Suprapubic skin (tissue), 4 donors: ENCODE measurements at regions not wholly inside any gene's neighbourhood (a gene's known extent, or its start where the extent isn't known, plus 50 kb on each side); places are given as distances from the start of the nearest gene placed in this dataset.

Source experiments
- DNase-seq, 2 donors: peaks; one replicate each; pipeline ENCODE4 v3.0.0-alpha.2; 2019; ENCODE audit warnings: low spot score in 2 of 2
- H3K27ac ChIP-seq: fragments of 200-600 bp; sonication (generic); one replicate; pipeline ENCODE4 v1.5.1; 2019
- H3K27me3 ChIP-seq: fragments of 200-600 bp; sonication (generic); one replicate; pipeline ENCODE4 v1.5.1; 2019
- H3K36me3 ChIP-seq: fragments of 200-600 bp; sonication (generic); one replicate; pipeline ENCODE4 v1.5.1; 2019
- H3K4me1 ChIP-seq: fragments of 200-600 bp; sonication (generic); one replicate; pipeline ENCODE4 v1.5.1; 2019
- H3K4me3 ChIP-seq: fragments of 200-600 bp; sonication (generic); one replicate; pipeline ENCODE4 v1.5.1; 2019; ENCODE audit warnings: mild to moderate bottlenecking
- H3K9me3 ChIP-seq: fragments of 200-600 bp; sonication (generic); one replicate; pipeline ENCODE4 v1.5.1; 2019
- EP300 ChIP-seq: sonication (generic); formaldehyde crosslinking; IDR thresholded peaks from one replicate; pipeline ENCODE4 v1.6.1; 2017; ENCODE audit warnings: antibody characterized with exemption
- POLR2A ChIP-seq, 2 donors: fragments of 450-650 bp; IDR thresholded peaks; one replicate each; pipeline ENCODE4 v1.6.1; 2017; ENCODE audit warnings: antibody characterized with exemption in 2 of 2, mild to moderate bottlenecking in 2 of 2, moderate library complexity in 2 of 2
- POLR2AphosphoS5 ChIP-seq, 3 donors: sonication (generic); formaldehyde crosslinking; IDR thresholded peaks; one replicate each; pipeline ENCODE4 v1.6.1; 2017; ENCODE audit warnings: antibody characterized with exemption in 3 of 3
- WGBS: methylation state at CpG from one replicate; pipeline ENCODE4 v1.1.5; 2018; 5-methylcytosine and 5-hydroxymethylcytosine counted together
- TF ChIP-seq, protein P1 (sequence below), 2 donors: fragments of 200-600 bp in 1 of 2; fragments of 450-650 bp in 1 of 2; sonication (generic) in 1 of 2; IDR thresholded peaks; one replicate each; pipeline ENCODE4 v1.5.1; 2016 to 2019; ENCODE audit warnings: antibody characterized with exemption in 2 of 2, mild to moderate bottlenecking in 1 of 2, moderate library complexity in 1 of 2

DNA sequence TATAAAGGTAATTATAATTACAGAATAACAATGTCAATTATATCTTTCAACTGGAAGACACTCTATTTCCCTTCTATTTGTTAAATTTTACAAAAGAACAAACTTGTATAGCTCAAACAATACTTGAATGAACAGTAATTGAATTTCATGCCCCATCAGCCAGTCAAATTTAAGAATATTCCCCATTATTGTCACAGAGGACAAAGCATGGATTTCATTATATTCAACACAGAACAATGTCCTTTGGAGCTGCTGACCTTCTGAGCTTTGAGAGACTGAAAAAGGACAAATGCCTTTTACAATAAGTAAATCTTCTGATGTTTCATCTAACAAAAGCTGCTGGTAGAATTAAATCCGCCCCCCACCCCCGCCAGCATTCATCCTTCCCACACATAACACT, 187.5 kb upstream of the MC4R start:
- no peaks in the 10 kb centered on the region for H3K36me3 ChIP-seq
- WGBS = 43% methylated on average over 2 of the region's 2 CpGs
- no peaks in the 10 kb centered on the region for H3K27me3 ChIP-seq
- no peaks in the 10 kb centered on the region for H3K4me1 ChIP-seq
- DNase-seq = no peak
- no peak overlapping the region for H3K27ac ChIP-seq
- TF ChIP-seq EP300 (no peak), POLR2A (IDR thresholded peaks at IDR 0.05) (no peak), POLR2AphosphoS5 (IDR thresholded peaks at IDR 0.05) (no peak)
- TF ChIP-seq, protein P1, sequence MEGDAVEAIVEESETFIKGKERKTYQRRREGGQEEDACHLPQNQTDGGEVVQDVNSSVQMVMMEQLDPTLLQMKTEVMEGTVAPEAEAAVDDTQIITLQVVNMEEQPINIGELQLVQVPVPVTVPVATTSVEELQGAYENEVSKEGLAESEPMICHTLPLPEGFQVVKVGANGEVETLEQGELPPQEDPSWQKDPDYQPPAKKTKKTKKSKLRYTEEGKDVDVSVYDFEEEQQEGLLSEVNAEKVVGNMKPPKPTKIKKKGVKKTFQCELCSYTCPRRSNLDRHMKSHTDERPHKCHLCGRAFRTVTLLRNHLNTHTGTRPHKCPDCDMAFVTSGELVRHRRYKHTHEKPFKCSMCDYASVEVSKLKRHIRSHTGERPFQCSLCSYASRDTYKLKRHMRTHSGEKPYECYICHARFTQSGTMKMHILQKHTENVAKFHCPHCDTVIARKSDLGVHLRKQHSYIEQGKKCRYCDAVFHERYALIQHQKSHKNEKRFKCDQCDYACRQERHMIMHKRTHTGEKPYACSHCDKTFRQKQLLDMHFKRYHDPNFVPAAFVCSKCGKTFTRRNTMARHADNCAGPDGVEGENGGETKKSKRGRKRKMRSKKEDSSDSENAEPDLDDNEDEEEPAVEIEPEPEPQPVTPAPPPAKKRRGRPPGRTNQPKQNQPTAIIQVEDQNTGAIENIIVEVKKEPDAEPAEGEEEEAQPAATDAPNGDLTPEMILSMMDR (IDR thresholded peaks at IDR 0.05) = no peak
- H3K4me3 ChIP-seq = no peak overlapping the region
- no peaks in the 10 kb centered on the region for H3K9me3 ChIP-seq

DNA sequence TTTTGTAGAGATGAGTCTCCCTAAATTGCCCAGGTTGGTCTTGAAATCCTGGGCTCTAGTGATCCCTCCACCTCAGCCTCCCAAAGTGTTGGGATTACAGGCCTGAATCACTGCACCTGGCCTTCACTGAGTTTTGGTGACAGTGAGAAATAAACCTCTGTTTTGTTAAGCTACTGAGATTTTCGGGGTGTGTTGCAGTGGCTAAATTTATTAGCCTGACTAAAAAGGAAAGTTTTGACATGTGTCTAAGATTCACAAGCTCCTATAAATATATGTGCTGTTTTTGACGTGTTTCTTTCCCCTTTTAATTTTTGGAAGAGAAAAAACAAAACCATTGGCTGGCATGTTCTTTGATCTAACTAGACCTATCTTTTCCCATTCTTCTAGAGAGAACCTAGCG, 190.5 kb upstream of the MC4R start:
- Histone ChIP-seq H3K4me1 (no peaks in the 10 kb centered on the region), H3K36me3 (no peaks in the 10 kb centered on the region), H3K27me3 (no peaks in the 10 kb centered on the region), H3K27ac (no peak overlapping the region), H3K9me3 (no peaks in the 10 kb centered on the region), H3K4me3 (no peak overlapping the region)
- DNase-seq = no peak
- 73% methylated on average over 3 of the region's 3 CpGs for WGBS
- TF ChIP-seq POLR2AphosphoS5 (IDR thresholded peaks at IDR 0.05) (no peak), POLR2A (IDR thresholded peaks at IDR 0.05) (no peak)
- TF ChIP-seq, protein P1 (IDR thresholded peaks at IDR 0.05) = no peak

DNA sequence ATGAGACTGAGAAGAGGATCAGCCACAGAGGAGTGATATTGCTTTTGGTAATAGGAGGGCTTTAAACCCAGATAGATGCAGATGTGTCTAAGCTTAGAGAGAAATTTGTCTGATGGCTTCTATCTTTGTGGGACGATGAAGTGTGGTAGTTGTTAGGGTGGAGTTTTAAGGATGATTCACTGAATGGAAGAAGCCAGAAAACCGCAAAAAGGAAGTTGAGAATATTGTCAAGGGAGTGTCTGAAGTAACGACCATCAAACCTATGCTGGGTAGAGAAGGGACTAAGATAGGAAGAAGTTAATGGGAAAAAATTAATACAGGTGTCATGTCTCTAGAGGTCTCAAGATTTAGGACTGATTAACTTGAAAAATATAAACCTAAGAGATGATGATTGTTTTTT, 195.6 kb upstream of the MC4R start:
- Histone ChIP-seq H3K9me3 (no peaks in the 10 kb centered on the region), H3K27me3 (no peaks in the 10 kb centered on the region), H3K36me3 (no peaks in the 10 kb centered on the region), H3K4me1 (no peaks in the 10 kb centered on the region), H3K27ac (no peak overlapping the region), H3K4me3 (no peak overlapping the region)
- TF ChIP-seq EP300 (no peak), POLR2AphosphoS5 (IDR thresholded peaks at IDR 0.05) (no peak), POLR2A (IDR thresholded peaks at IDR 0.05) (no peak)
- TF ChIP-seq, protein P1 (IDR thresholded peaks at IDR 0.05) = no peak
- no peak for DNase-seq
- WGBS = 55% methylated on average over 3 of the region's 3 CpGs

DNA sequence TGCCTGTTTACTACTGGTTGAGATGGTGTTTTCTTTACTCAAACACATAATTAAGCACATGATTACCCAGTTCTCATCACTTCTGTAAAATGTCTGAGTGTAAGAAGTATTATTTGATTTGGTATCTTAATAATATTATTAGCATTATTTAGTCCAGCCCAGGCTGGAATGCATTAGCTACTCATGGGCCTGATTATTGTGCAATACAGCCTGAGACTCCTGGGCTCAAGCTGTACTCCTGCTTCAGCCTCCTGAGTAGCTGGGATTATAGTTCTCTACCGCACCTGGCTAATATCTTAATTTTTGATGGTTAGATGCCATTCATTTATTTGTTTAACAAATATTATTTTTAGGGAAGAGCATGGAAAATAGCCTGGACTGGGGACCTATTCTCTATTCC, 197.6 kb upstream of the MC4R start:
- WGBS = 85% methylated on average over 1 of the region's 1 CpG
- Histone ChIP-seq H3K27ac (no peak overlapping the region), H3K36me3 (no peaks in the 10 kb centered on the region), H3K9me3 (no peaks in the 10 kb centered on the region), H3K27me3 (no peaks in the 10 kb centered on the region), H3K4me3 (no peak overlapping the region), H3K4me1 (no peaks in the 10 kb centered on the region)
- TF ChIP-seq POLR2AphosphoS5 (IDR thresholded peaks at IDR 0.05) = no peak
- TF ChIP-seq, protein P1 (IDR thresholded peaks at IDR 0.05) = no peak
- TF ChIP-seq EP300 = no peak
- no peak for TF ChIP-seq POLR2A (IDR thresholded peaks at IDR 0.05)
- no peak for DNase-seq

DNA sequence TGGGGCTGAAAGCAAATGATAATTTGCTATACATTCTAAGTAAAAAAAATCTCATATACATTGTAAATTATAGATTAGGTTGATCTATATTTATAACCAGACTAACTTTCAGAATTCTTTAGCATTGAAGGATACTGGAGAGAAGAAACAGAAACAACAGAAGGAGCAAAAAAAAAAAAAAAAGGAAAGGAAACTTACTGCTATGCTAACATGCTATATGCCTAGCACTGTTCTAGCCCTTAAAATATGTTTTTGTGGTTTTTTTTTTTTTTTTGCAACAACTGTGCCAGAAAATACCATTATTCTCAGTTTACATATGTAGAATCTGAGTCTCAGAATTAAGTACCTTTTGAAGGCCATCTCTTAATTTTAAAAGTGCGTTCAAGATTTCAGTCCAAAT, 204.9 kb upstream of the MC4R start:
- no peak overlapping the region for H3K4me3 ChIP-seq
- H3K9me3 ChIP-seq = no peaks in the 10 kb centered on the region
- WGBS = 81% methylated on average over 1 of the region's 1 CpG
- H3K4me1 ChIP-seq = no peaks in the 10 kb centered on the region
- H3K36me3 ChIP-seq = no peaks in the 10 kb centered on the region
- DNase-seq = no peak
- H3K27me3 ChIP-seq = no peaks in the 10 kb centered on the region
- H3K27ac ChIP-seq = no peak overlapping the region
- TF ChIP-seq, protein P1 (IDR thresholded peaks at IDR 0.05) = no peak
- TF ChIP-seq POLR2A (IDR thresholded peaks at IDR 0.05) (no peak), POLR2AphosphoS5 (IDR thresholded peaks at IDR 0.05) (no peak), EP300 (no peak)
